ENCODE measurements at regions not wholly inside any gene's neighbourhood (a gene's known extent, or its start where the extent isn't known, plus 50 kb on each side); places are given as distances from the start of the nearest gene placed in this dataset.

GRCh38 chr2:163462993-163463392 lies 272.8 kb downstream of the FIGN start:
- no peak for TF ChIP-seq POLR2A (IDR thresholded peaks at IDR 0.05; ENCODE audit: low read length)
- TF ChIP-seq GATA1 (IDR thresholded peaks at IDR 0.05; ENCODE audit: low read depth, low read length), result no peak

Measured in erythroblast (primary cell).